GM18505 (cell line): ENCODE measurements at regions not wholly inside any gene's neighbourhood (a gene's known extent, or its start where the extent isn't known, plus 50 kb on each side); places are given as distances from the start of the nearest gene placed in this dataset.

Experiments used
- ATAC-seq: cut with Tn5 transposase; IDR thresholded peaks from one replicate; pipeline ENCODE4 v1.9.1; 2021; ENCODE audit not compliant: unreplicated experiment
- POLR2A ChIP-seq: IDR thresholded peaks from 4 replicates; pipeline ENCODE4 v1.6.1; 2011; ENCODE audit warnings: borderline replicate concordance; ENCODE audit not compliant: insufficient read depth, insufficient read length; ENCODE audit errors: extremely low read depth

- no peak for ATAC-seq
- TF ChIP-seq POLR2A = no peak
These were observed 668.6 kb upstream of the SLC10A2 start for GRCh38 chr13:103734837-103735236.

DNA sequence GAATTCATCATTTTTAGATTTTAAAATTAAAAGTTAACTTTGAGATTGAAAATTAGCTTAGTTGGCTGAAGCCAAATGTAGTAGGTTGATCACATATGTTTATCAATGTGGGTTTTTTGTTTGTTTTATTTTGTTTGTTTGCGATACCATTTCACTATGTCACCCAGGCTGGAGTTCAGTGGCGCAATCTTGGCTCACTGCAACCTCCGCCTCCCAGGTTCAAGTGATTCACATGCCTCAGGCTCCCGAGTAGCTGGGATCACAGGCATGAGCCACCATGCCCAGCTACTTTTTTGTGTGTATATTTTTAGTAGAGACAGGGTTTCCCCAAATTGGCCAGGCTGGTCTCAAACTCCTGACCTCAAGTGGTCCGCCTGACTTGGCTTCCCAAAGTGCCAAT lies 665.7 kb upstream of the SLC10A2 start:
- no peak for TF ChIP-seq POLR2A
- ATAC-seq = no peak

DNA sequence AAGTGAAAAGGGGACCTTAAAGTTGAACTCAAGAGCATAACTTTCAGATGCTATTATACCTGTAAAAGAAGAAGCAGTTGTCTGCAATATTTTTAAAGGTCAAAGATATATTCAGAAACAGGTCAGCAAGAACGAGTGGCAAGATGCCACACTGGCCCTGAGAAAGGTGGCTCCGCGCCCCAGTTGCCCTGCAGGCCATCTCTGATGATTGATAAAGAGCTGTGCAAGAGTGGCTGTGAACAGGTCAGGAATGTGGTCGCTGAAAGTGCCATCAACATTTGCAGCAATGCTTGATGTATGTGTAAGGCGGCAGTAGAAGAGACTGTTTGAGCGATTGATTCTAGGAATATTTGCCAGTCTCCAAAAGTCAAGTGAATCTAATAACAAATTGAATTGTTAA lies 664.2 kb upstream of the SLC10A2 start:
- no peak for TF ChIP-seq POLR2A
- ATAC-seq = no peak

DNA sequence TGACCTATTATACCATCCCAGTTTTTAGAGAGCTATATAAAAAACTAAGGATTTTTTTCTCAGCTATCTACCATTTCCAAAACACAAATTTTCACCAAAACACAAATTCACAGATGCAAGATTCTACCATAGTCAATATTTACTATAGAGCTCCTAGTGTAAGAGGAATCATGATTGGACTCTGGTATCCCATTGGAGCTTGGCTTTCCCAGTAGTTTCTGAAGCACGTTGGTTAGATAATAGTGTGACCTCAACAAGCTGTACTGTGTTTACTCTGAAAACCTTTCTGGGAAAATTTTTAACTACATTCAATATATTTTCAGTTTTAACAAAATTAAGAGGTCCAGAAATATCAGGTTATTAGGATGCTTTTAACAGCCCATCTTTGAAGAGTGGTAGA lies 660.6 kb upstream of the SLC10A2 start:
- ATAC-seq = no peak
- TF ChIP-seq POLR2A = no peak

- no peak for ATAC-seq
These were observed 650.5 kb upstream of the SLC10A2 start for GRCh38 chr13:103716718-103717117.

GRCh38 chr13:103715335-103715734 lies 649.1 kb upstream of the SLC10A2 start:
- TF ChIP-seq POLR2A = no peak
- no peak for ATAC-seq

More at GRCh38 chr13:103716718-103717117, 650.5 kb upstream of the SLC10A2 start:
- no peak for TF ChIP-seq POLR2A

DNA sequence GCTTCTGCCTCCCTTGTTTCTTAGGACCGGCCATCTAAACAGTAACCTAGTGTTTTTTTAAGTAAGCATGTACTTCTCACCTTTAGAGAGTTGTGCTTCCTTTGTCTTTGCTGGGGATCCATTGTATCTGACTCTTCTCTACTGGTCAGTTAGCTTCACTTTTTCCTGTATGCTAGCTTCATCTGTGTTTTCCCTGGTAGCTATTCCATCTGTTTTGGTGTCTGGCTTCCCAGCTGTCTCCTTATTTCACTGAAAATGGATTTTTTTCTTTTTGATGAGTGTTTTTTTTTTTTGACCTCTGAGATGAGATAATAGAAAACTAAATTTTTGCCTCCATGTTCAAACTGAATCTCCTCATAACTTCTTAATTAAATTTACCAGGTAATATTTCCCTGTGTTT lies 637.0 kb upstream of the SLC10A2 start:
- no peak for ATAC-seq
- TF ChIP-seq POLR2A = no peak

GRCh38 chr13:103698000-103698399 lies 631.8 kb upstream of the SLC10A2 start:
- no peak for ATAC-seq
- TF ChIP-seq POLR2A = no peak

DNA sequence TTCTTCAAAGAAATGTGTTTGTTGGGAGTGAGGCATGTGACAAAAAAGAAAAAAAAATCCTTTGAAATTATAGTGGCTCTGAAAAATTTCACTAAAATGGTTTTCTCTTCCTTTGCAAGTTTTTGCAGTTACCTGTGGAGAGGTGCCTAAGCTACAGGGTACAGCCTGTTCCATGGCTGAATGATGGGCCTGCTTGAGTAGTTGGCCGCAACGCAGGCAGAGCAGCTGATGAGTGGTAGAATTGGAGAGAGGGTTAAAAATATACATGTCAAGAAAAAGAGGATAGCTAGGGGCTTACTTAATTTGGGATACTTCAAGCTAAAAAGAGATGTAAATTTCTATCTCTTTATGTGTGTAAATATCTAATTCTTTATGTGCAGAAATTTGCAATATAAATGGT lies 629.1 kb upstream of the SLC10A2 start:
- no peak for ATAC-seq

GRCh38 chr13:103694471-103694870 lies 628.3 kb upstream of the SLC10A2 start:
- ATAC-seq = no peak
- TF ChIP-seq POLR2A = no peak

More for the DNA sequence above, 629.1 kb upstream of the SLC10A2 start:
- TF ChIP-seq POLR2A = no peak

DNA sequence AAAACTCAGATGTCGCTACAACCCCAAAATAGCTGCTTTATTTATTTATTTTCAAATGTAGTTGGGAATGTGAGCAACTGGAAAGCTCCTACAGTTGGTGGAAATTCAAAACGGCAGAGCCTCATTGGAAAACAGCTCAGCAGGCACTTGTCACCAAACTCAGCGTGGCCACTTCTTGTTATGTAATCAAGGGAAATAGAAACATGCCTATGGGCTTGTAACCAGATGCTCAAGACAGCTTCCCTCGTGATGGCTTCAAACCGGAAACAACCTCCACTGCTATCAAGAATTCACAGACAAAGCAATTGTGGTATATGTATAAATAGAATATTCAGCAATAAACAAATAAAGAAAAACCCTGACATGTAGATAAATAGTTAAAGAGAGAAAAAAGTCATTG lies 627.8 kb upstream of the SLC10A2 start:
- ATAC-seq = no peak
- no peak for TF ChIP-seq POLR2A

GRCh38 chr13:103692442-103692841 lies 626.2 kb upstream of the SLC10A2 start:
- TF ChIP-seq POLR2A = no peak

GRCh38 chr13:103676329-103676728 lies 610.1 kb upstream of the SLC10A2 start:
- ATAC-seq = no peak
- TF ChIP-seq POLR2A = no peak

More at GRCh38 chr13:103692442-103692841, 626.2 kb upstream of the SLC10A2 start:
- no peak for ATAC-seq

- TF ChIP-seq POLR2A = no peak
- no peak for ATAC-seq
These were observed 605.3 kb upstream of the SLC10A2 start for GRCh38 chr13:103671547-103671946.

DNA sequence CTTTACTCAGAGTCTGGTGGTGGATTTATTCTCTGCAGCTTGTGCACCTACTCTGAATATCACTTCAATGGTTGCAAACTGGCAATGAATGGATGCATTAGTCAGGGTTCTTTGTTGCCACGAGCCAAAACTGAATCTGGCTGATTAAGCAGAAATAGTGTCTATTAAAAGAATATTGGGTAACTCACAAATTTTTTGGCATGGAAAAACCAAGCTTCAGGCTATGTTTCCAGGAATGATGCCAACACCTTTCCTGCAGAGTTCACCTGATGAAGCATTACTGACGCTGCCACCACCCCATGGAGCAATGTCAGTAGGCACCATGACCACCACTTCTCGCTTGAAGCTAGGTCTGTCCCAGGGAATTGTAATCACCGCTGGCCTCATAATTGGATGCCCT lies 597.8 kb upstream of the SLC10A2 start:
- TF ChIP-seq POLR2A = no peak
- ATAC-seq = no peak

GRCh38 chr13:103656311-103656710 lies 590.1 kb upstream of the SLC10A2 start:
- ATAC-seq = no peak
- no peak for TF ChIP-seq POLR2A

DNA sequence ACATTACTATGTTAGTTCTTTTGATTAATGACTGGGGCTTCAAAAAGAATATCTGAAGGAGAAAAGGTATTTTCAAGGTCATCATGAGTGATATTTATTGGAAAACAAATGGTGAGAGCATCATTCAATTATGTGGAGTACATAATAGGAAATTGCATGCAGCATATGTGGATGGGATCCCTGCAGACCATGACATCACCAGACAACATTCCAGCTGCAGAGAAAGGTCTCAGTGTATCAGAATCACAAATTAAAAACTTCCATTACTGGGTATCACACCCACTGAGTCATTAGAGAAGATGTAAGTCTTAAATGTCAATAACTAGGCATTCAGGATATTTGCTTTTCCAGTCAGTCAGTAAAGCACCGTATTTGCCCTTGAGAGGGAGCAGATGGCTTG lies 574.4 kb upstream of the SLC10A2 start:
- TF ChIP-seq POLR2A = no peak
- no peak for ATAC-seq
